ENCODE measurements at regions not wholly inside any gene's neighbourhood (a gene's known extent, or its start where the extent isn't known, plus 50 kb on each side); places are given as distances from the start of the nearest gene placed in this dataset.

DNA sequence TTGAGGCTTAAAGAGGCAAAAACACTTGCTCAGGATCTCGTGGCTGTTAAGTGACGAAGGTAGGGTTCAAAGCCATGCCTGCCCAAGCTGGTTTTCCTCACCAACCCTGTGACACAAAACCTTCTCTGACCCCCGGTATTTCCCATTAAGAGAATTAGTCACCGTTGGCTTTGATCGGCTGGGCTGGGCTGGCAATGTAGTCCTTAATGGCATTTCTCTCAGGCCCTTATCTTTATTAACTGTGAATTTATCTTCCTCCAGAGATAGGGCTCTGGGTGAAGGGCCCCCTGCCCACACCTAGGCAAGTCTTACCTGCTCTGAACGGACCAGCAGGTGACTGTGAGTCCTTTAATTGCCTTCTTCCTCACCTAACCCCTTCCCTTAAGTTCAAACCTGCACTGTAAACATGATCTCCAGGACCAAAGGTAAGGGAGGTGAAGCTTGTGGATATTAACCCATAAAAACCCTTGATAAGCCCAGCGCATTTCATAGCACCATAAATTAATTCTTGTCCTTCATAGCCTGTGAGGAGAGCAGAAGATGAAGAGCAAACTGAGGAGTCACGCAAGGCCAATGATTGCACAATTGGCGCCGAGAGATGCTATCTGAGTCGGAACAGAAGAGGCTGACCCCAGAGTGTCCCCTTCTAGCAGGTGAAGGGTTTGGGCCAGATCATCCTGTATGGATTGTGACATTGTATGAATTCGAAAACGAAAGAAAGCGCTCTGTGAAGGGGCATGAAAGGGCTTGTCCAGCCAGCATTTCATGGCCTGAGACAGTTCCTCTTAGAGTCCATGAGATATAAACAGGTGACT lies 790.8 kb upstream of the TBX3 start:
- TF ChIP-seq CEBPB (IDR thresholded peaks at IDR 0.05) (no peak), CREB1 (IDR thresholded peaks at IDR 0.05; ENCODE audit: low read depth) (no peak), EGR1 (IDR thresholded peaks at IDR 0.05) (no peak), ZBTB7A (IDR thresholded peaks at IDR 0.05; ENCODE audit: low read depth) (no peak), TCF12 (IDR thresholded peaks at IDR 0.05; ENCODE audit: low read depth) (no peak), RAD21 (IDR thresholded peaks at IDR 0.05; ENCODE audit: low read depth) (no peak), YY1 (IDR thresholded peaks at IDR 0.05; ENCODE audit: low read depth) (no peak), TAF1 (IDR thresholded peaks at IDR 0.05; ENCODE audit: low read depth) (no peak)
- TF ChIP-seq, protein P1, sequence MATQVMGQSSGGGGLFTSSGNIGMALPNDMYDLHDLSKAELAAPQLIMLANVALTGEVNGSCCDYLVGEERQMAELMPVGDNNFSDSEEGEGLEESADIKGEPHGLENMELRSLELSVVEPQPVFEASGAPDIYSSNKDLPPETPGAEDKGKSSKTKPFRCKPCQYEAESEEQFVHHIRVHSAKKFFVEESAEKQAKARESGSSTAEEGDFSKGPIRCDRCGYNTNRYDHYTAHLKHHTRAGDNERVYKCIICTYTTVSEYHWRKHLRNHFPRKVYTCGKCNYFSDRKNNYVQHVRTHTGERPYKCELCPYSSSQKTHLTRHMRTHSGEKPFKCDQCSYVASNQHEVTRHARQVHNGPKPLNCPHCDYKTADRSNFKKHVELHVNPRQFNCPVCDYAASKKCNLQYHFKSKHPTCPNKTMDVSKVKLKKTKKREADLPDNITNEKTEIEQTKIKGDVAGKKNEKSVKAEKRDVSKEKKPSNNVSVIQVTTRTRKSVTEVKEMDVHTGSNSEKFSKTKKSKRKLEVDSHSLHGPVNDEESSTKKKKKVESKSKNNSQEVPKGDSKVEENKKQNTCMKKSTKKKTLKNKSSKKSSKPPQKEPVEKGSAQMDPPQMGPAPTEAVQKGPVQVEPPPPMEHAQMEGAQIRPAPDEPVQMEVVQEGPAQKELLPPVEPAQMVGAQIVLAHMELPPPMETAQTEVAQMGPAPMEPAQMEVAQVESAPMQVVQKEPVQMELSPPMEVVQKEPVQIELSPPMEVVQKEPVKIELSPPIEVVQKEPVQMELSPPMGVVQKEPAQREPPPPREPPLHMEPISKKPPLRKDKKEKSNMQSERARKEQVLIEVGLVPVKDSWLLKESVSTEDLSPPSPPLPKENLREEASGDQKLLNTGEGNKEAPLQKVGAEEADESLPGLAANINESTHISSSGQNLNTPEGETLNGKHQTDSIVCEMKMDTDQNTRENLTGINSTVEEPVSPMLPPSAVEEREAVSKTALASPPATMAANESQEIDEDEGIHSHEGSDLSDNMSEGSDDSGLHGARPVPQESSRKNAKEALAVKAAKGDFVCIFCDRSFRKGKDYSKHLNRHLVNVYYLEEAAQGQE (IDR thresholded peaks at IDR 0.05; ENCODE audit: low read depth): no peak

DNA sequence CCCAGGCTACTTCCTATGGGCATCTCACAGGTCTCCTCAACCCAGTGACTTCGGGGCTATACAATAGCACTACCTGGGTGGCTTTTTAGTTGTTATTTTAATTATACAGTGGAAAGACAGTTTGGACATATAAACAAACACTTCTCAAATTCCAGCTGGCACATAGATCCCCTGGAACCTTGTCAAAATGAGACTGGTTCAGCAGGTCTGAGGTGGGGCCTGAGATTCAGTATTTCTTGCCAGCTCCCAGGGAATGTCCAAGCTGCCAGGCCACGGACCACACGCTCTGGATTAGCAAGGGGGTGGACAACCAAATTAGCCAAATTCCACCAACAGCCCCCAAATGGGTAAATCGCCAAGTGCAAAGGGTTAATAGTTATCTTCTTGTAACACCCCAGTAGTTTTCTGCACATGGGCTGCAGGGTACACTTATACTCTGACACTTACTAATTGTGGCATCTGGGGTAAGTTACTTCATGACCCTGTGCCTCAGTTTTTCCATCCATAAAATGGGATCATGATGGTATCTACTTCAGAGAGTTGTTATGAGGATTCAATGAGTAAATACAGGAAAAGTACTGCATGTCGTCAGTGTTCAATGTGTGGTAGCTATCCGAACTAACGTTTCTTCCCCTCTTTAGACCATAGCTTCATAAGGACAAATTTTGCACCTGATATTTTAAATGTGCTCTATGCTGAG lies 789.4 kb upstream of the TBX3 start:
- TF ChIP-seq TAF1 (IDR thresholded peaks at IDR 0.05; ENCODE audit: low read depth) (no peak), ZBTB7A (IDR thresholded peaks at IDR 0.05; ENCODE audit: low read depth) (no peak), EGR1 (IDR thresholded peaks at IDR 0.05) (no peak), CREB1 (IDR thresholded peaks at IDR 0.05; ENCODE audit: low read depth) (no peak), YY1 (IDR thresholded peaks at IDR 0.05; ENCODE audit: low read depth) (no peak), TCF12 (IDR thresholded peaks at IDR 0.05; ENCODE audit: low read depth) (no peak), EP300 (IDR thresholded peaks at IDR 0.05; ENCODE audit: borderline replicate concordance) (no peak), CEBPB (IDR thresholded peaks at IDR 0.05) (no peak)
- TF ChIP-seq, protein P2, sequence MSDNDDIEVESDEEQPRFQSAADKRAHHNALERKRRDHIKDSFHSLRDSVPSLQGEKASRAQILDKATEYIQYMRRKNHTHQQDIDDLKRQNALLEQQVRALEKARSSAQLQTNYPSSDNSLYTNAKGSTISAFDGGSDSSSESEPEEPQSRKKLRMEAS (IDR thresholded peaks at IDR 0.05): no peak
- TF ChIP-seq, protein P1 (IDR thresholded peaks at IDR 0.05; ENCODE audit: low read depth): no peak
- TF ChIP-seq, protein P3, sequence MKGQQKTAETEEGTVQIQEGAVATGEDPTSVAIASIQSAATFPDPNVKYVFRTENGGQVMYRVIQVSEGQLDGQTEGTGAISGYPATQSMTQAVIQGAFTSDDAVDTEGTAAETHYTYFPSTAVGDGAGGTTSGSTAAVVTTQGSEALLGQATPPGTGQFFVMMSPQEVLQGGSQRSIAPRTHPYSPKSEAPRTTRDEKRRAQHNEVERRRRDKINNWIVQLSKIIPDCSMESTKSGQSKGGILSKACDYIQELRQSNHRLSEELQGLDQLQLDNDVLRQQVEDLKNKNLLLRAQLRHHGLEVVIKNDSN (IDR thresholded peaks at IDR 0.05): no peak

DNA sequence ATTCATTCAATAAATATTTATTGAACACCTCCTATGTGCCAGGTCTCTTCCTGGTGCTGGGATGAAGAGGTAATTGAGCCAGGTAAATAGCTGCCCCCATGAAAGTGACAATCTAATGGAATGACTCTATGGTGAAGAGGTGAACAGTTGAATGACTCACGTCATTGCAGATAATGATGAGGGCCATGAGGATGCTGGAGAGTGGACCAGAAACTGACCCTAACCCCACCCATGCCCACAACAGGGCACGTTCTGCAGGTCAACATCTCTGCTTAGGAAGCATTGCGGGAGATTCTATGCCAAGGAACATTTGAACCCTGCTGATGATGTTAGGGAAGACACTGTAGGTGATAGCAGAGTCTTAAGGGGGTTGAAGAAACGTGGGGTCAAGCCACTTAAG lies 788.9 kb upstream of the TBX3 start:
- TF ChIP-seq CEBPB (IDR thresholded peaks at IDR 0.05) (no peak), RAD21 (IDR thresholded peaks at IDR 0.05; ENCODE audit: low read depth) (no peak), EP300 (IDR thresholded peaks at IDR 0.05; ENCODE audit: borderline replicate concordance) (no peak), EGR1 (IDR thresholded peaks at IDR 0.05) (no peak), YY1 (IDR thresholded peaks at IDR 0.05; ENCODE audit: low read depth) (no peak), TEAD4 (IDR thresholded peaks at IDR 0.05) (no peak), NFIC (IDR thresholded peaks at IDR 0.05) (no peak), CREB1 (IDR thresholded peaks at IDR 0.05; ENCODE audit: low read depth) (no peak), ZBTB7A (IDR thresholded peaks at IDR 0.05; ENCODE audit: low read depth) (no peak), FOXM1 (IDR thresholded peaks at IDR 0.05; ENCODE audit: borderline replicate concordance, low read depth) (no peak), TAF1 (IDR thresholded peaks at IDR 0.05; ENCODE audit: low read depth) (no peak)
- TF ChIP-seq, protein P1 (IDR thresholded peaks at IDR 0.05; ENCODE audit: low read depth): no peak
- TF ChIP-seq, protein P3 (IDR thresholded peaks at IDR 0.05): no peak

DNA sequence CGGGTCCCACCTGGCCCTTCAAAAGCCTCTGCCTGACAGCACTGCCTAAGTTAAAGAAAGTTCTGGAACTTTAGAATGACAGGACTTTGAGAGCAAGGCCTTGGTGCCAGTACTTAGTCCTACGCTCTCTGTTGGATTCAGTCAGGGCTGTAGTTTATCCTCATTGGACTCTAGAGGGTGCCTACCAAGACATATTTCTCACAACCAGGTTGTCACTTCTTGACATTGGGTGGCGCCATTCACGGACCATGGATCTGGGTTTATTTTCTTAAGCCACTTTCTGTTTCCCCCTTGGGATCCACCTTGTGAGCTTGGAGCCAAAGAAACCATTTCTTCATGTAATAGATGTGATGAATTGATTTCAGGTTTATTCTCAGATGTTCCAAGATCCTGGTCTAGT lies 787.0 kb upstream of the TBX3 start:
- TF ChIP-seq TCF12 (IDR thresholded peaks at IDR 0.05; ENCODE audit: low read depth) (no peak), CREB1 (IDR thresholded peaks at IDR 0.05; ENCODE audit: low read depth) (no peak), EGR1 (IDR thresholded peaks at IDR 0.05) (no peak), ZBTB7A (IDR thresholded peaks at IDR 0.05; ENCODE audit: low read depth) (no peak), RAD21 (IDR thresholded peaks at IDR 0.05; ENCODE audit: low read depth) (no peak)
- TF ChIP-seq, protein P2 (IDR thresholded peaks at IDR 0.05): no peak
